SH-SY5Y (cell line): ENCODE measurements at regions not wholly inside any gene's neighbourhood (a gene's known extent, or its start where the extent isn't known, plus 50 kb on each side); places are given as distances from the start of the nearest gene placed in this dataset.

ENCODE experiments used
- GATA2 ChIP-seq: IDR thresholded peaks from 2 replicates; pipeline ENCODE4 v1.6.1; 2011; ENCODE audit warnings: mild to moderate bottlenecking, low read depth, low read length
- GATA3 ChIP-seq: IDR thresholded peaks from 2 replicates; pipeline ENCODE4 v1.6.1; 2011; ENCODE audit warnings: low read depth, mild to moderate bottlenecking, low read length, moderate library complexity

- TF ChIP-seq GATA2 (no peak), GATA3 (no peak)
Measured at GRCh38 chr6:143621159-143621873, 56.4 kb upstream of the PHACTR2 start.
